Fibroblast of skin of right quadriceps (primary cell): ENCODE measurements at regions not wholly inside any gene's neighbourhood (a gene's known extent, or its start where the extent isn't known, plus 50 kb on each side); places are given as distances from the start of the nearest gene placed in this dataset.
"Not testable (repeated sequence)": the region's sequence is repeated elsewhere in the genome, so short reads cannot be mapped to it uniquely, and the experiment has no call there.

ENCODE experiments used
- DNase-seq: peaks from one replicate; pipeline ENCODE4 v3.0.0-alpha.2; 2013

- no peak for DNase-seq
Observed at GRCh38 chr15:77838061-77838460, 205.3 kb upstream of the LINGO1 start.

- DNase-seq = no peak
Observed at GRCh38 chr15:77837649-77838025, 204.9 kb upstream of the LINGO1 start.

GRCh38 chr15:77836906-77837648, 204.4 kb upstream of the LINGO1 start:
- no peak for DNase-seq

- peak; percentile 15 for DNase-seq
Observed at GRCh38 chr15:77836121-77836692, 203.5 kb upstream of the LINGO1 start.

- no peak for DNase-seq
Observed at GRCh38 chr15:77834276-77834990, 201.7 kb upstream of the LINGO1 start.

GRCh38 chr15:77832874-77833273, 200.2 kb upstream of the LINGO1 start:
- no peak for DNase-seq

GRCh38 chr15:77831986-77832385, 199.3 kb upstream of the LINGO1 start:
- no peak for DNase-seq

- DNase-seq = peak; percentile 32
Observed at GRCh38 chr15:77830051-77830468, 197.3 kb upstream of the LINGO1 start.

- DNase-seq = not testable (repeated sequence)
Observed at GRCh38 chr15:77829331-77829730, 196.6 kb upstream of the LINGO1 start.

- DNase-seq = no peak
Observed at GRCh38 chr15:77827860-77828259, 195.1 kb upstream of the LINGO1 start.

- no peak for DNase-seq
Observed at GRCh38 chr15:77826006-77826695, 193.4 kb upstream of the LINGO1 start.

GRCh38 chr15:77825546-77825945, 192.8 kb upstream of the LINGO1 start:
- no peak for DNase-seq

- no peak for DNase-seq
Observed at GRCh38 chr15:77825252-77825542, 192.5 kb upstream of the LINGO1 start.

- DNase-seq = no peak
Observed at GRCh38 chr15:77824361-77825251, 191.9 kb upstream of the LINGO1 start.

GRCh38 chr15:77823736-77824135, 191.0 kb upstream of the LINGO1 start:
- no peak for DNase-seq

GRCh38 chr15:77822631-77823230, 190.0 kb upstream of the LINGO1 start:
- DNase-seq = no peak

- DNase-seq = no peak
Observed at GRCh38 chr15:77821959-77822256, 189.2 kb upstream of the LINGO1 start.

- peak; percentile 48 for DNase-seq
Observed at GRCh38 chr15:77821188-77821958, 188.7 kb upstream of the LINGO1 start.

- no peak for DNase-seq
Observed at GRCh38 chr15:77819851-77820728, 187.4 kb upstream of the LINGO1 start.

GRCh38 chr15:77819048-77819850, 186.5 kb upstream of the LINGO1 start:
- DNase-seq = no peak
